Activated CD4-positive, alpha-beta T cell treated with anti-CD3 and anti-CD28 coated beads, Interleukin-2, amount 10 ng/mL, durations not matched to agents 24 days and 14 days (primary cell): ENCODE measurements at regions not wholly inside any gene's neighbourhood (a gene's known extent, or its start where the extent isn't known, plus 50 kb on each side); places are given as distances from the start of the nearest gene placed in this dataset.

ENCODE experiments used
- DNase-seq: peaks from one replicate; pipeline ENCODE4 v3.0.0; 2022
- H3K27ac Mint-ChIP-seq: one replicate; pipeline ENCODE4 v1.8.0; 2022; ENCODE audit warnings: mild to moderate bottlenecking, mixed read lengths
- H3K27me3 Mint-ChIP-seq: one replicate; pipeline ENCODE4 v1.8.0; 2022; ENCODE audit warnings: mixed read lengths
- H3K36me3 Mint-ChIP-seq: one replicate; pipeline ENCODE4 v1.8.0; 2022; ENCODE audit warnings: low read depth, mild to moderate bottlenecking, mixed read lengths
- H3K4me1 Mint-ChIP-seq: one replicate; pipeline ENCODE4 v1.8.0; 2021; ENCODE audit warnings: mixed read lengths
- H3K4me3 Mint-ChIP-seq: one replicate; pipeline ENCODE4 v1.8.0; 2022; ENCODE audit warnings: mild to moderate bottlenecking, moderate library complexity, mixed read lengths
- H3K9me3 Mint-ChIP-seq: one replicate; pipeline ENCODE4 v1.8.0; 2021; ENCODE audit warnings: mixed read lengths
- intact Hi-C: fragments of 100-400 bp; cut with micrococcal nuclease; formaldehyde crosslinking; loops from one replicate; pipeline ENCODE4 v1.15.1; 2023

GRCh38 chr2:194567661-194568017 is 1089.4 kb upstream of the SLC39A10 start:
- intact Hi-C loops = no loop called here
- no peak for DNase-seq
- Mint-ChIP-seq H3K27me3 (peaks cover 4% of the 10 kb centered on the region), H3K9me3 (no peaks in the 10 kb centered on the region), H3K4me1 (peaks cover 2% of the 10 kb centered on the region), H3K4me3 (no peak overlapping the region), H3K27ac (no peak overlapping the region), H3K36me3 (no peaks in the 10 kb centered on the region)

- Mint-ChIP-seq H3K36me3 (no peaks in the 10 kb centered on the region), H3K4me1 (peaks cover 2% of the 10 kb centered on the region), H3K9me3 (no peaks in the 10 kb centered on the region), H3K4me3 (no peak overlapping the region), H3K27ac (no peak overlapping the region), H3K27me3 (peaks cover 4% of the 10 kb centered on the region)
- no peak for DNase-seq
- intact Hi-C loops = no loop called here
These were observed 1089.9 kb upstream of the SLC39A10 start for GRCh38 chr2:194566907-194567660.

- intact Hi-C loops = loop anchor here (5.0 kb wide), 1 partner anchor 753 kb away; no protein-coding TSS in a partner anchor
- no peak overlapping the region for H3K4me3 Mint-ChIP-seq
- H3K4me1 Mint-ChIP-seq = peaks cover 2% of the 10 kb centered on the region
- no peaks in the 10 kb centered on the region for H3K36me3 Mint-ChIP-seq
- no peak for DNase-seq
- H3K27ac Mint-ChIP-seq = no peak overlapping the region
- H3K27me3 Mint-ChIP-seq = peaks cover 4% of the 10 kb centered on the region
- H3K9me3 Mint-ChIP-seq = no peaks in the 10 kb centered on the region
These were observed 1092.6 kb upstream of the SLC39A10 start for GRCh38 chr2:194564422-194564821.

GRCh38 chr2:194562329-194562728 is 1094.7 kb upstream of the SLC39A10 start:
- no peaks in the 10 kb centered on the region for H3K36me3 Mint-ChIP-seq
- no peaks in the 10 kb centered on the region for H3K4me1 Mint-ChIP-seq
- no peaks in the 10 kb centered on the region for H3K27me3 Mint-ChIP-seq
- H3K27ac Mint-ChIP-seq = no peak overlapping the region
- intact Hi-C loops = loop anchor here (5.0 kb wide), 1 partner anchor 755 kb away; no protein-coding TSS in a partner anchor
- no peaks in the 10 kb centered on the region for H3K9me3 Mint-ChIP-seq
- DNase-seq = no peak
- no peak overlapping the region for H3K4me3 Mint-ChIP-seq

- Mint-ChIP-seq H3K27me3 (no peaks in the 10 kb centered on the region), H3K27ac (no peak overlapping the region), H3K36me3 (no peaks in the 10 kb centered on the region), H3K9me3 (no peaks in the 10 kb centered on the region), H3K4me3 (no peak overlapping the region), H3K4me1 (no peaks in the 10 kb centered on the region)
- DNase-seq = no peak
- intact Hi-C loops = loop anchor here (5.0 kb wide), 1 partner anchor 757 kb away; no protein-coding TSS in a partner anchor
These were observed 1097.1 kb upstream of the SLC39A10 start for GRCh38 chr2:194559964-194560363.

GRCh38 chr2:194559523-194559922 is 1097.5 kb upstream of the SLC39A10 start:
- no peak for DNase-seq
- no peak overlapping the region for H3K27ac Mint-ChIP-seq
- H3K4me3 Mint-ChIP-seq = no peak overlapping the region
- H3K9me3 Mint-ChIP-seq = no peaks in the 10 kb centered on the region
- H3K27me3 Mint-ChIP-seq = no peaks in the 10 kb centered on the region
- no peaks in the 10 kb centered on the region for H3K4me1 Mint-ChIP-seq
- intact Hi-C loops = no loop called here
- H3K36me3 Mint-ChIP-seq = no peaks in the 10 kb centered on the region

- no peaks in the 10 kb centered on the region for H3K9me3 Mint-ChIP-seq
- no peak overlapping the region for H3K4me3 Mint-ChIP-seq
- H3K27ac Mint-ChIP-seq = no peak overlapping the region
- intact Hi-C loops = no loop called here
- no peak for DNase-seq
- no peaks in the 10 kb centered on the region for H3K27me3 Mint-ChIP-seq
- H3K36me3 Mint-ChIP-seq = no peaks in the 10 kb centered on the region
- no peaks in the 10 kb centered on the region for H3K4me1 Mint-ChIP-seq
These were observed 1099.0 kb upstream of the SLC39A10 start for GRCh38 chr2:194557993-194558392.

- intact Hi-C loops = no loop called here
- Mint-ChIP-seq H3K36me3 (no peaks in the 10 kb centered on the region), H3K27ac (no peak overlapping the region), H3K4me1 (no peaks in the 10 kb centered on the region), H3K9me3 (no peaks in the 10 kb centered on the region), H3K27me3 (no peaks in the 10 kb centered on the region), H3K4me3 (no peak overlapping the region)
- DNase-seq = no peak
These were observed 1100.4 kb upstream of the SLC39A10 start for GRCh38 chr2:194556629-194557028.

GRCh38 chr2:194553980-194554379 is 1103.0 kb upstream of the SLC39A10 start:
- no peak overlapping the region for H3K4me3 Mint-ChIP-seq

GRCh38 chr2:194550702-194551101 is 1106.3 kb upstream of the SLC39A10 start:
- H3K27me3 Mint-ChIP-seq = no peaks in the 10 kb centered on the region
- H3K4me3 Mint-ChIP-seq = no peak overlapping the region

More at GRCh38 chr2:194553980-194554379, 1103.0 kb upstream of the SLC39A10 start:
- no peak overlapping the region for H3K27ac Mint-ChIP-seq
- no peak for DNase-seq
- H3K9me3 Mint-ChIP-seq = no peaks in the 10 kb centered on the region
- no peaks in the 10 kb centered on the region for H3K27me3 Mint-ChIP-seq
- no peaks in the 10 kb centered on the region for H3K36me3 Mint-ChIP-seq
- intact Hi-C loops = no loop called here
- no peaks in the 10 kb centered on the region for H3K4me1 Mint-ChIP-seq

GRCh38 chr2:194549387-194549786 is 1107.6 kb upstream of the SLC39A10 start:
- Mint-ChIP-seq H3K4me3 (no peak overlapping the region), H3K4me1 (no peaks in the 10 kb centered on the region), H3K27ac (no peak overlapping the region), H3K36me3 (no peaks in the 10 kb centered on the region), H3K9me3 (no peaks in the 10 kb centered on the region), H3K27me3 (no peaks in the 10 kb centered on the region)
- no peak for DNase-seq
- intact Hi-C loops = loop anchor here (5.0 to 10.0 kb wide), 2 partner anchors 768 to 1515 kb away; partner anchors contain the start of gene DNAH7

More at GRCh38 chr2:194550702-194551101, 1106.3 kb upstream of the SLC39A10 start:
- Mint-ChIP-seq H3K4me1 (no peaks in the 10 kb centered on the region), H3K27ac (no peak overlapping the region), H3K36me3 (no peaks in the 10 kb centered on the region), H3K9me3 (no peaks in the 10 kb centered on the region)
- no peak for DNase-seq
- intact Hi-C loops = no loop called here

GRCh38 chr2:194545978-194546377 is 1111.0 kb upstream of the SLC39A10 start:
- Mint-ChIP-seq H3K27me3 (no peaks in the 10 kb centered on the region), H3K9me3 (no peaks in the 10 kb centered on the region), H3K27ac (no peak overlapping the region), H3K4me3 (no peak overlapping the region), H3K36me3 (no peaks in the 10 kb centered on the region), H3K4me1 (no peaks in the 10 kb centered on the region)
- DNase-seq = no peak
- intact Hi-C loops = loop anchor here (5.0 to 10.0 kb wide), 2 partner anchors 771 to 1519 kb away; partner anchors contain the start of gene DNAH7

- intact Hi-C loops = no loop called here
- no peak for DNase-seq
- Mint-ChIP-seq H3K4me3 (no peak overlapping the region), H3K27me3 (no peaks in the 10 kb centered on the region), H3K4me1 (no peaks in the 10 kb centered on the region), H3K9me3 (no peaks in the 10 kb centered on the region), H3K36me3 (no peaks in the 10 kb centered on the region), H3K27ac (no peak overlapping the region)
These were observed 1117.6 kb upstream of the SLC39A10 start for GRCh38 chr2:194539425-194539824.

GRCh38 chr2:194526121-194526520 is 1130.9 kb upstream of the SLC39A10 start:
- H3K4me3 Mint-ChIP-seq = no peak overlapping the region

GRCh38 chr2:194514281-194514680 is 1142.7 kb upstream of the SLC39A10 start:
- intact Hi-C loops = no loop called here
- no peak overlapping the region for H3K4me3 Mint-ChIP-seq
- no peak overlapping the region for H3K27ac Mint-ChIP-seq
- no peaks in the 10 kb centered on the region for H3K9me3 Mint-ChIP-seq
- H3K36me3 Mint-ChIP-seq = no peaks in the 10 kb centered on the region
- no peak for DNase-seq
- no peaks in the 10 kb centered on the region for H3K27me3 Mint-ChIP-seq
- H3K4me1 Mint-ChIP-seq = no peaks in the 10 kb centered on the region

More at GRCh38 chr2:194526121-194526520, 1130.9 kb upstream of the SLC39A10 start:
- intact Hi-C loops = no loop called here
- Mint-ChIP-seq H3K27me3 (no peaks in the 10 kb centered on the region), H3K36me3 (no peaks in the 10 kb centered on the region), H3K4me1 (no peaks in the 10 kb centered on the region), H3K9me3 (no peaks in the 10 kb centered on the region), H3K27ac (no peak overlapping the region)
- no peak for DNase-seq
